GM23338 (cell line): ENCODE measurements at regions not wholly inside any gene's neighbourhood (a gene's known extent, or its start where the extent isn't known, plus 50 kb on each side); places are given as distances from the start of the nearest gene placed in this dataset.

ENCODE experiments used
- ATAC-seq: fragments of 200-7000 bp; cut with Tn5 transposase; 3 replicates; pipeline ENCODE4 v1.9.1; 2020
- DNase-seq: peaks from one replicate; pipeline ENCODE4 v3.0.0-alpha.2; 2015; ENCODE audit warnings: low spot score
- H2AFZ ChIP-seq: fragments of 200-600 bp; sonication (generic); 2 replicates; pipeline ENCODE4 v1.8.0; 2016; ENCODE audit warnings: antibody characterized with exemption, mild to moderate bottlenecking, moderate library complexity
- H3F3A ChIP-seq: fragments of 200-600 bp; sonication (generic); replicated peaks from 2 replicates; pipeline ENCODE4 v1.8.0; 2017; ENCODE audit warnings: antibody characterized with exemption, mixed run types, low read depth
- H3K27ac ChIP-seq: fragments of 200-600 bp; sonication (generic); 2 replicates; pipeline ENCODE4 v1.6.1; 2016; ENCODE audit warnings: low read depth
- H3K27me3 ChIP-seq: fragments of 200-600 bp; sonication (generic); 2 replicates; pipeline ENCODE4 v1.8.0; 2016; ENCODE audit warnings: mild to moderate bottlenecking, mixed run types, moderate library complexity; ENCODE audit not compliant: insufficient read depth
- H3K36me3 ChIP-seq: fragments of 200-600 bp; sonication (generic); 2 replicates; pipeline ENCODE4 v1.8.0; 2016; ENCODE audit warnings: mild to moderate bottlenecking; ENCODE audit not compliant: insufficient read depth
- H3K4me1 ChIP-seq: fragments of 200-600 bp; sonication (generic); 2 replicates; pipeline ENCODE4 v1.8.0; 2016; ENCODE audit warnings: mild to moderate bottlenecking, moderate library complexity; ENCODE audit not compliant: insufficient read depth
- H3K4me2 ChIP-seq: fragments of 200-600 bp; sonication (generic); 2 replicates; pipeline ENCODE4 v1.7.1; 2017; ENCODE audit warnings: mixed run types
- H3K4me3 ChIP-seq: fragments of 200-600 bp; sonication (generic); 2 replicates; pipeline ENCODE4 v1.6.1; 2016; ENCODE audit warnings: mixed run types
- H3K79me2 ChIP-seq: fragments of 200-600 bp; sonication (generic); replicated peaks from 2 replicates; pipeline ENCODE4 v1.8.0; 2017; ENCODE audit warnings: mild to moderate bottlenecking; ENCODE audit not compliant: insufficient read depth
- H3K9me2 ChIP-seq: fragments of 200-600 bp; sonication (generic); 2 replicates; pipeline ENCODE4 v1.8.0; 2017; ENCODE audit not compliant: insufficient read depth
- H4K20me1 ChIP-seq: fragments of 200-600 bp; sonication (generic); replicated peaks from 2 replicates; pipeline ENCODE4 v1.8.0; 2017; ENCODE audit warnings: mild to moderate bottlenecking; ENCODE audit not compliant: insufficient read depth
- H3K27ac Mint-ChIP-seq: 2 replicates; pipeline ENCODE4 v1.8.0; 2020; ENCODE audit warnings: inconsistent platforms, mild to moderate bottlenecking, moderate library complexity, mixed read lengths
- H3K27me3 Mint-ChIP-seq: 3 replicates; pipeline ENCODE4 v1.8.0; 2022; ENCODE audit warnings: low read depth, mild to moderate bottlenecking, moderate library complexity, mixed read lengths, inconsistent platforms; ENCODE audit not compliant: insufficient read depth, poor library complexity
- H3K36me3 Mint-ChIP-seq: 3 replicates; pipeline ENCODE4 v1.8.0; 2021; ENCODE audit warnings: low read depth, mild to moderate bottlenecking, inconsistent platforms, moderate library complexity, mixed read lengths
- H3K4me1 Mint-ChIP-seq: 3 replicates; pipeline ENCODE4 v1.8.0; 2020; ENCODE audit warnings: mild to moderate bottlenecking, inconsistent platforms, mixed read lengths
- H3K4me3 Mint-ChIP-seq: 3 replicates; pipeline ENCODE4 v1.8.0; 2021; ENCODE audit warnings: moderate library complexity, mild to moderate bottlenecking, inconsistent platforms, mixed read lengths
- H3K9me3 Mint-ChIP-seq: 3 replicates; pipeline ENCODE4 v1.8.0; 2020; ENCODE audit warnings: moderate library complexity, mild to moderate bottlenecking, inconsistent platforms, mixed read lengths
- CREB1 ChIP-seq: fragments of 250-450 bp; sonication (Bioruptor Pico); IDR thresholded peaks from 2 replicates; pipeline ENCODE4 v1.5.0; 2020; ENCODE audit warnings: low read depth, mild to moderate bottlenecking, moderate library complexity
- CTCF ChIP-seq, 2 experiments: fragments of 200-600 bp in 1 of 2; sonication (generic) in 1 of 2; conservative IDR thresholded peaks; 2 replicates each; pipeline versions ENCODE4 v1.5.1 to v1.6.1; 2016 to 2017; ENCODE audit warnings: antibody characterized with exemption in 2 of 2, low read depth in 2 of 2, mild to moderate bottlenecking in 2 of 2, moderate library complexity in 1 of 2
- ETS1 ChIP-seq: IDR thresholded peaks from 2 replicates; pipeline ENCODE4 v1.6.1; 2016; ENCODE audit warnings: antibody characterized with exemption
- EZH2 ChIP-seq: fragments of 200-600 bp; sonication (generic); IDR thresholded peaks from one replicate; pipeline ENCODE4 v1.8.0; 2017; ENCODE audit warnings: antibody characterized with exemption, mild to moderate bottlenecking, low read depth; ENCODE audit not compliant: unreplicated experiment
- EZH2phosphoT487 ChIP-seq: fragments of 200-600 bp; sonication (generic); IDR thresholded peaks from one replicate; pipeline ENCODE4 v1.8.1; 2018; ENCODE audit warnings: antibody characterized with exemption; ENCODE audit not compliant: unreplicated experiment
- JUNB ChIP-seq: IDR thresholded peaks from one replicate; pipeline ENCODE4 v1.6.1; 2016; ENCODE audit warnings: antibody characterized with exemption; ENCODE audit not compliant: unreplicated experiment
- NANOG ChIP-seq: IDR thresholded peaks from 2 replicates; pipeline ENCODE4 v1.6.1; 2016; ENCODE audit warnings: antibody characterized with exemption, borderline replicate concordance
- POLR2AphosphoS5 ChIP-seq: IDR thresholded peaks from 2 replicates; pipeline ENCODE4 v1.6.1; 2016; ENCODE audit warnings: antibody characterized with exemption, low read depth
- REST ChIP-seq: IDR thresholded peaks from one replicate; pipeline ENCODE4 v1.6.1; 2018; ENCODE audit warnings: antibody characterized with exemption; ENCODE audit not compliant: unreplicated experiment
- STAT1 ChIP-seq: IDR thresholded peaks from one replicate; pipeline ENCODE4 v1.6.1; 2016; ENCODE audit warnings: antibody characterized with exemption; ENCODE audit not compliant: unreplicated experiment
- ZNF114 ChIP-seq: fragments of 250-450 bp; sonication (Bioruptor Pico); IDR thresholded peaks from 2 replicates; pipeline ENCODE4 v1.5.0; 2020; ENCODE audit warnings: mild to moderate bottlenecking, moderate library complexity
- ZNF331 ChIP-seq: fragments of 250-450 bp; sonication (Bioruptor Pico); IDR thresholded peaks from 2 replicates; pipeline ENCODE4 v1.5.0; 2020; ENCODE audit warnings: low read depth, mild to moderate bottlenecking, moderate library complexity
- ZNF462 ChIP-seq: fragments of 250-450 bp; sonication (Bioruptor Pico); IDR thresholded peaks from 2 replicates; pipeline ENCODE4 v1.5.0; 2020; ENCODE audit warnings: mild to moderate bottlenecking, moderate library complexity

GRCh38 chr1:230540421-230541155 is 101.7 kb upstream of the COG2 start:
- Mint-ChIP-seq H3K4me1 (peaks cover 5% of the 10 kb centered on the region; the same call in 2 of the 3 replicates), H3K27me3 (peaks cover 2% of the 10 kb centered on the region), H3K27ac (no peak overlapping the region), H3K9me3 (no peaks in the 10 kb centered on the region), H3K36me3 (no peaks in the 10 kb centered on the region), H3K4me3 (no peak overlapping the region)
- Histone ChIP-seq H3K4me3 (no peak overlapping the region), H3K4me1 (no peaks in the 10 kb centered on the region), H3F3A (no peaks in the 10 kb centered on the region), H2AFZ (no peak overlapping the region), H3K27ac (no peak overlapping the region), H3K4me2 (no peak overlapping the region), H4K20me1 (no peaks in the 10 kb centered on the region), H3K79me2 (no peaks in the 10 kb centered on the region), H3K36me3 (no peaks in the 10 kb centered on the region), H3K27me3 (no peaks in the 10 kb centered on the region), H3K9me2 (peaks cover 20% of the 10 kb centered on the region; the same call in 1 of the 2 replicates)
- DNase-seq (no peak), ATAC-seq (no peak)
- TF ChIP-seq JUNB (no peak), ZNF331 (CRISPR knock-in tag) (no peak), REST (no peak), NANOG (no peak), POLR2AphosphoS5 (no peak), EZH2phosphoT487 (no peak), CREB1 (CRISPR knock-in tag) (no peak), STAT1 (no peak), EZH2 (no peak), ZNF462 (CRISPR knock-in tag) (no peak), ETS1 (no peak), ZNF114 (CRISPR knock-in tag) (no peak), CTCF (conservative IDR thresholded peaks at IDR 0.05; ENCODE audit: low read depth in 2 of 2) (no peak)
